ENCODE measurements at regions not wholly inside any gene's neighbourhood (a gene's known extent, or its start where the extent isn't known, plus 50 kb on each side); places are given as distances from the start of the nearest gene placed in this dataset.

DNA sequence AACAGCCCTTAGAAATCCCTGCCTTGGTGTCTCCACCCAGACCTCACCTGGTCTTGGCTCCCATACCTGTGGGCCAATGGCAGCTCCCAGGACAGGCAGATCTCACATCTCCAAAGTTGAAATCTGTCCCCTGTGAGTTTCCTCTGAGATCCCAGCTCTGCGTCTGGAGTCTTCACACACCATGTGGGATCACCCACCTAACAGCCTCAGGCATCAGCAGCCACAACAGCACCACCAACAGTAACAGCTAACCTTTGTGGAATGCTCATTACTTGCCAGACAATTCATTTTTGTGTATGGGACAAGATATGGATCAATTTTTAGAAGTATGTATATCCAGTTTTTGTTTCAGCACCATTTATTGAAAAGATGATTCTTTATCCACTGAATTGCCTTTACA is 523.2 kb downstream of the MATN1 start:
- no peak for DNase-seq (ENCODE audit: low read depth)

- no peak for DNase-seq (ENCODE audit: low read depth)
These were observed 523.8 kb downstream of the MATN1 start for GRCh38 chr1:30199563-30199962.

DNA sequence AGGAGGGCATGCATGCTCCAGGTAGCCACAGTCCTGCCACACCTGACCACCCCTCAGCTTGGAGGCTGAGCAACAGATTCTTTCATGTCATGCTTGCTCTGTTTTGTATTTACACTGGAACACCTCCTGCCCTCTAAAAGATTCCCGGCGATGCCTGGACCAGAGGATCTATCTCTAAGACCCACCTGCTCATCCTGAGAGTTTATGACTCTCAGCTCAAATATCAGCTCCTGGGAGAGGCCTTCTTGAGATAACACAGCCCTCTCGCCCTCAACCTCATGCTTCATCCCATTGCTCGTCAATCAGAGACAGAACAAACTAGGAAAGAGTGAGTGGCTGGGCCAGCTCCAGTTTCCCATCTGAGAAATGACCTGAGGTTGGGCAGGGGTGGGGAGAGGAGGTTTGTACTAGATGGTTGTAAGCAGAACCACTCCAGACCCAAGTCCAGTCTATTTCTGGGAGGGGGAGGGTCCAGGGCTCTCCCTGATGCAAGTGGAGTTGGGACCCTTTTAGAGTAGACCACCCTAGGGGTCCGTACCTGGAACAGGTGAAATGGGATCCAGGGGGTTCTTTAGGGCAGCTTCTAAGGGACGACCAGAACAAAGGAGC is 524.5 kb downstream of the MATN1 start:
- DNase-seq (ENCODE audit: low read depth) = no peak

GRCh38 chr1:30198451-30198760 is 525.0 kb downstream of the MATN1 start:
- DNase-seq (ENCODE audit: low read depth) = no peak

DNA sequence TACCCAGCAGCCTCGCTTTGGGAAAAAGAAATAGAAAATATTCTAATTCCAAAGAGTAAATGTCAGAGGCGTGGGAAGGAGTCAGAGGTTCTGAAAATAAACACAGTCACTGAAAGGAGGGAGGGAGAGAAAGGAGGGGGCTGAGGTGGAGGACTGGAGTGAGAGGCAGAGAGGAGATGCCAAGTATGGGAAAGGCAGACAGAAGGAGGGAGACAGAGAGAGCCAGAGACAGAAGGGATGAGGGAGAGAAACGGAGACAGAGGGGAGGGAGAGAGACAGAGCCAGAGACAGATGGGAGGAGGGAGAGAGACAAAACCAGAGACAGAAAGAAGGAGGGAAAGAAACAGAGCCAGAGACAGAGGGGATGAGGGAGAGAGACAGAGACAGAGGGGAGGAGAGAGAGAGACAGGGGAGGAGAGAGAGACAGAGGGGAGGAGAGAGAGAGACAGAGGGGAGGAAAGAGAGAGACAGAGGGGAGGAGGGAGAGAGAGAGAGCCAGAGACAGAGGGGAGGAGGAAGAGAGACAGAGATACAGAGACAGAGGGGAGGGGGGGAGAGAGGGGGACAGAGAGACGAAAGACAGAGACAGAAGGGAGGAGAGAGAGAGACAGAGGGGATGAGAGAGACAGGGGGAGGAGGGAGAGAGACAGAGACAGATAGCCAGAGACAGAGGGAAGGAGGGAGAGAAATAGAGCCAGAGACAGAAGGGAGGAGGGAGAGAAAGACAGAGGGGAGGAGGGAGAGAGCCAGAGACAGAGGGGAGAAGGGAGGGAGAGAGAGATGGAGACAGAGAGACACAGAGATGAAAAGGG is 525.5 kb downstream of the MATN1 start:
- DNase-seq (ENCODE audit: low read depth) = no peak

DNA sequence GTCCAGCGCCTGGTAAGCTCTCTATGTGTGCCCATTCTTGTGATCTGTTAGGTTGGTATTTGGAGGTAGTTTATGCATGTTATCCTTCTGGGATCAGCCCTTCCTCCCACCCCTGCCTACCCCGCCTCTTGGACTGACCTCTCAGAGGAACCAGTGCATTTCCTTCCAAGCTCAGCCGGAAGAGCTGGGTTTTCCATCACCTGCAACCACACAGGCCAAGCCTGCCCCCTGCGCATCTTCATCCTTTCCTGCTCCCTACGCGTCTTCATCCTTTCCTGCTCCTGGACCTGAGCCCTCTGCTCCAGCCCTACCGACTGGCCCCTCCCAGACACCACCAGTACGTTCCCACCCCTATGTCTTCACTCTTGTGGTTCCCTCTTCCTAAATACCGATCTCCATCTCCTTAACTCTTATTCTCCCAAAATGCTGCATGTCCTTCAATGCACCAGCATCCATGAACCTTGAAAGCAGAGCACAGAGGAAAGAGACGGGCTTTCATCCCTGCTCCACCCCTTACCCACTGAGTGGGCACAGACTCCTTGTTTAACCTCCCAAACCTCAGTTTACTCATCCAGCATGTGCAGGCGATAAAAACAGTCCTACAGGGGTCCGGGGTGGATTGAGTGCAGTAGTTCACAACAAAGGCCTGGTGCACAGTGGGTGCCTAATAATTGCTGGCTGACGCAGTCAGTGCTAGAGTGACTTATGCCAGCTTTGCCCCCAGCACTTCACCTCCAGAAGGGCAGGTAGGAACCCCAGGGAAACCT is 526.3 kb downstream of the MATN1 start:
- DNase-seq (ENCODE audit: low read depth) = no peak

DNA sequence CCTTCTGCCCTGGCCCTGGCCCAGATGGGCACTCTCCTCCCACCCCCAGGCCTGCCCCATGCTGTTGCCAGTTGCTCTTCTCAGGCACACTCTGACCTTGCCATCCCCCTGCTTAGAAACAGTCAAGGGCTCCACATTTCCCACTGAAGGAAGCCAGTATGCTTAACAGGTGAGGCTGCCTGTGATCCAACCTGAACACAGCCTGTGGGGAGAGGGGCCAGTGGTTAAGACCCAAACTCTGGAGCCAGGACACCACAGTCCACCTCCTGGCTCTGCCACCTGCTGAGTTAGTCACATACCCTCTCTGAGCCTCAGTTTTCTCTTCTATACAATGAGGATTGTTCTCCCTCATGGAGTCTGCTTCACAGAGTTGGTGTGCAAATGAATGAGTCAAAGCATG is 526.9 kb downstream of the MATN1 start:
- DNase-seq (ENCODE audit: low read depth) = no peak

DNA sequence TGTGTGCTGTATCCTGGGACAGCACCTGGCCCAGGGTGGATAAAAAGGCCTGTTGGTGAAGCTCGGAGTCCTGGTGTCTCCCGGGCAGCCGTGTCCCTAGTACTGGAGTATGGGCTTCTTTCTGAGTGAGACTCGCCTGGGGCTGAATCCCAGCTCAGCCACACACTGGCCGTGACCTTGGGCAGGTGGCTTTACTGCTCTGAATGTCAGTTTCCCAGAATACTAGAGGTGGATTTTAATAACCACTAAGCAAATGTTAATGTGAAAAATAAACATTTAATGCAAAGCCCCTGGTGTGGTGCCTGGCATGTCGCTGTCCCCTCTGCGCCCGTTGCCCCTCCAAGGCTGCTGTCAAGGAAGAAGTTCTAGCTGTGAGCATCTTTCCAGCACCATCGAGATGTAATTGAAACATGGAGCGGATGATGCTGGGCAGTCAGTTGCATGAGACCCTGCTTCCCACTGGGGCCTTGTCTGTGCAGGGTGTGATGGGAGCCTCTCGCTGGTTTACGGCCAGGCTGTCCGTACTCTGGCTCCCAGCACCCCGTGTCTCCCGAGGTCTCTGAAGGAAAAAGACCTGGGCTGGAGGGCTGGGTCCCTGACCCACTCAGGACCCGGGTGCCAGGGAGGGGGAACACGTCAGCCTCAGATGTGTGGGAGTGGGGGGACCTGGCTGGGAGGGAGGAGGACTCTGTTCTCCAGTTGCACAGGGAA is 527.8 kb downstream of the MATN1 start:
- DNase-seq (ENCODE audit: low read depth) = no peak

DNA sequence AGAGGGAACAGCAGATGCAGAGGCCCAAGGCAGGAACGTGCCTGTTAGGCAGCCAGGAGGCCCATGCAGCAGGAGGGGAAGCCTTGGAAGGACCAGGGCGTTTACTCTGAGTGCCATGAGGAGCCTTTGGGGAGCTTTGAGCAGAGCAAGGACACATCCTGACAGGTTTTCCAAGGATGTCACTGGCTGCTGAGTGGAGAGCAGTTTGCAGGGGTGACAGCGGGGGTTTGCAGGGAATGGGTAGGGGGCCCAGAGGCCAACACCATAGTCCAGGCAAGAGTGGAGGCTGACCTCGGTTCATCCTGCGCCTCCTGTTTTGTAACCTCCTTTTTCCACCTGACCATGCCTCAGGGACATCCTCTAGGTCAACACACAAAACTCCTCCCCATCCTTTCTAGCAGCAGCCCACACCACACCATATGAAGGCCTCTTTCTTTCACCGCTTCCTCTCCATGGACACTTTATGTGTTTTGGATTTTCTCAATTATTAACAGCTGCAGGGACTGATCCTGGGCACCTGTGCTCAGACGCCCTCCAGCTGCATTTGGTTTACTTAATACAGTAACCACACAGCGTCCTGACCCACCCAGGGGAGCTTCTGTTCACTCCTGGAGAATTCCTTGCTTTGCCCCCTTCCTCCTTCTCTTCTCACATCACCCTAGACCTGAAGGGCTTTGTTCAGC is 528.5 kb downstream of the MATN1 start:
- no peak for DNase-seq (ENCODE audit: low read depth)

DNA sequence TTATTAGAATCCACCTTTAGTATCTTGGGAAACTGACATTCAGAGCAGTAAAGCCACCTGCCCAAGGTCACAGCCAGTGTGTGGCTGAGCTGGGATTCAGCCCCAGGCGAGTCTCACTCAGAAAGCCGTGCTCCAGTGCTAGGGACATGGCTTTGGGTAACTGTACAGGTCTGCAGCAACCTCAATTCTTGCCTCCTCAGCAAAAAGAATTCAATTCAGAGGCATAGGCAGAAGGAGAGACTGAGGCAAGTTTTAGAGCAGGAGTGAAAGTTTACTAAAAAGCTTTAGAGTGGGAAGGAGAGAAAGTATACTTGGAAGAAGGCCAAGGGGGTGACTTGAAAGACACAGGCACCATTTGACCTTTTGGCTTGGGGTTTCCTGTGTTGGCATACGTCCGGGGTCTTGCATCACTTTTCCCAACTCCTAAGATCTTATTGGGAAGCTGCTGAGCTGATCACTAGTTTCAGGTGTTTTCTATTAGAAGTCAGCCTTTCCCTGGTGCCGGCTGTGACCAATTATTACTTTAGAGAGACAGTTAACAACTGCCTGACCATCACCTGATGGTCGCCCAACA is 529.3 kb downstream of the MATN1 start:
- DNase-seq (ENCODE audit: low read depth) = no peak

DNA sequence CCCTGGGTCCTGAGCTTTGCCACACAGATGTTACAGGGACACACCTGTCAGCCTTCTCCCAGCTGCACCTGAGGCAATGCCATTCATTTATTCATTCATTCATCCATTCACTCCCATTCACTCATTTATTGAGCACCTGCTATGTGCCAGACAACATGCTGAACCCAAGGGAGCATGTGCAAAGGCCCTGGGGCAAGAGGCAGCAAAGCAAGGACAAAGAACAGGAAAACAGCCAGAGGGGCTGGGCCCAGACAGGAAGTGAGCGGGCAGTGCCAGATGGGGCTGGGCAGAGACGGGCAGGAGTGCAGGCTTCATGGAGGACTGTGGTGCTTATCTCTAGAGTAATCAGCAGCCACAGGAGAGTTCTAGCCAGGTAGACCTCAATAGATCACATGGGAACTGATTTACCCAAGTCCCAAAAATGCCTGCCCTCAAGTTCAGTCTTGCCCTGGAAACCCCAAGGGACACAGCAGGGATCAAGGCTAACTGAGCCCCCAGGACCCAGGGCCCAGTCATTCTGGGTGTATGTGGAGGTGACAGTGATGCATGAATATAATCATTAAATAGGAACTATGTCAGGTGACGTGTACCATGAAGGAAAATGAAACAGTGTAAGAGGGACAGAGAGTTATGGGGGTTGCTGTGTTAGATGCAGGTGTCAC is 530.3 kb downstream of the MATN1 start:
- DNase-seq (ENCODE audit: low read depth) = no peak

- peak; percentile 31 for DNase-seq (ENCODE audit: low read depth)
These were observed 532.2 kb downstream of the MATN1 start for GRCh38 chr1:30191154-30191702.

GRCh38 chr1:30190511-30191153 is 532.8 kb downstream of the MATN1 start:
- DNase-seq (ENCODE audit: low read depth) = no peak

- no peak for DNase-seq (ENCODE audit: low read depth)
These were observed 533.4 kb downstream of the MATN1 start for GRCh38 chr1:30189818-30190500.

DNA sequence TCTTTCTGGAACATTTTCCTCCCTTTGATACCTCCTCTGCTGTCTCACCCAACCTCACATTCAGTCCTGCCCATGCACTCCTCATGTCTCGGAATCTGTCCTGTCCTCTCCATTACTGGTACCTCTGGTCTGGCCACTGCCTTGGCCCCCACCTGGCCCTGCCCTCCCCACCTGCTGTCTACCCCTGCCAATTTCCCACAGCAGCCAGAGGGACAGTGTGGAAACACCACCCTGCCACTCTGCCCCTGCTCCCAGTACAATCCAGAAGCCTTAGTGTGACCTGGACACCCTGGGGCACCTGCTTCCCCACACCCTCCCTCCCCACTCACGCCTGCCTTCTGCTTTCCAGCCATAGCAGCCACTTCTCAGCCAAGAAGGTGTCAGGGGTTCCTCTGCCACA is 534.4 kb downstream of the MATN1 start:
- DNase-seq (ENCODE audit: low read depth) = no peak

- DNase-seq (ENCODE audit: low read depth) = no peak
These were observed 535.1 kb downstream of the MATN1 start for GRCh38 chr1:30188329-30188728.

GRCh38 chr1:30187413-30188023 is 535.9 kb downstream of the MATN1 start:
- no peak for DNase-seq (ENCODE audit: low read depth)

- no peak for DNase-seq (ENCODE audit: low read depth)
These were observed 536.8 kb downstream of the MATN1 start for GRCh38 chr1:30186586-30186985.

- DNase-seq (ENCODE audit: low read depth) = no peak
These were observed 537.6 kb downstream of the MATN1 start for GRCh38 chr1:30185809-30186208.

Measured in renal cortical epithelial cell (primary cell).